SK-N-DZ (cell line): ENCODE measurements at regions not wholly inside any gene's neighbourhood (a gene's known extent, or its start where the extent isn't known, plus 50 kb on each side); places are given as distances from the start of the nearest gene placed in this dataset.

Source experiments
- DNase-seq: peaks from one replicate; pipeline ENCODE4 v3.0.0-alpha.2; 2015; ENCODE audit warnings: low spot score

GRCh38 chr17:55584055-55584685 lies 72.9 kb upstream of the SMIM36 start:
- DNase-seq = no peak

GRCh38 chr17:55582897-55583296 lies 71.6 kb upstream of the SMIM36 start:
- DNase-seq = no peak

- DNase-seq = no peak
Measured at GRCh38 chr17:55580596-55581133, 69.4 kb upstream of the SMIM36 start.

- no peak for DNase-seq
Measured at GRCh38 chr17:55577687-55578086, 66.4 kb upstream of the SMIM36 start.

- DNase-seq = no peak
Measured at GRCh38 chr17:55576996-55577586, 65.8 kb upstream of the SMIM36 start.

GRCh38 chr17:55576237-55576995 lies 65.2 kb upstream of the SMIM36 start:
- no peak for DNase-seq

- DNase-seq = no peak
Measured at GRCh38 chr17:55575058-55575636, 63.9 kb upstream of the SMIM36 start.

GRCh38 chr17:55572599-55572998 lies 61.3 kb upstream of the SMIM36 start:
- no peak for DNase-seq

GRCh38 chr17:55572139-55572538 lies 60.9 kb upstream of the SMIM36 start:
- DNase-seq = no peak

- DNase-seq = no peak
Measured at GRCh38 chr17:55571095-55571494, 59.8 kb upstream of the SMIM36 start.

GRCh38 chr17:55570391-55570790 lies 59.1 kb upstream of the SMIM36 start:
- DNase-seq = no peak

GRCh38 chr17:55567240-55568214 lies 56.3 kb upstream of the SMIM36 start:
- peak; percentile 79 for DNase-seq

GRCh38 chr17:55564081-55564480 lies 52.8 kb upstream of the SMIM36 start:
- DNase-seq = no peak

GRCh38 chr17:55563363-55563762 lies 52.1 kb upstream of the SMIM36 start:
- no peak for DNase-seq

GRCh38 chr17:55561973-55562495 lies 50.8 kb upstream of the SMIM36 start:
- no peak for DNase-seq

- DNase-seq = no peak
Measured at GRCh38 chr17:55561316-55561972, 50.2 kb upstream of the SMIM36 start.
